SU-DHL-6 (cell line): ENCODE measurements at regions not wholly inside any gene's neighbourhood (a gene's known extent, or its start where the extent isn't known, plus 50 kb on each side); places are given as distances from the start of the nearest gene placed in this dataset.

Experiments used
- H2AFZ ChIP-seq: fragments of 200-600 bp; sonication (generic); 2 replicates; pipeline ENCODE4 v1.6.1; 2014; ENCODE audit warnings: low read depth, mild to moderate bottlenecking, moderate library complexity, mixed read lengths, antibody characterized with exemption, low read length; ENCODE audit not compliant: severe bottlenecking
- H3F3A ChIP-seq: fragments of 200-600 bp; shearing (Covaris generic); 2 replicates; pipeline ENCODE4 v1.6.0; 2016; ENCODE audit warnings: antibody characterized with exemption, mild to moderate bottlenecking; ENCODE audit not compliant: insufficient read depth
- H3K27ac ChIP-seq: fragments of 200-600 bp; sonication (generic); 2 replicates; pipeline ENCODE4 v1.5.1; 2016; ENCODE audit warnings: low read depth, mild to moderate bottlenecking, low read length, moderate library complexity, mixed read lengths
- H3K27me3 ChIP-seq: fragments of 200-600 bp; sonication (generic), shearing (Covaris generic); 2 replicates; pipeline ENCODE4 v1.6.0; 2014; ENCODE audit warnings: mild to moderate bottlenecking, low read length
- H3K36me3 ChIP-seq: fragments of 200-600 bp; sonication (generic); 2 replicates; pipeline ENCODE4 v1.6.1; 2014; ENCODE audit warnings: mild to moderate bottlenecking, low read length, mixed read lengths
- H3K4me2 ChIP-seq: fragments of 300-600, 200-600 bp; shearing (Covaris generic), sonication (generic); 2 replicates; pipeline ENCODE4 v1.6.0; 2014; ENCODE audit warnings: low read length, low read depth, mild to moderate bottlenecking; ENCODE audit not compliant: poor library complexity, severe bottlenecking
- H3K4me3 ChIP-seq: fragments of 200-600 bp; sonication (generic); 2 replicates; pipeline ENCODE4 v1.5.1; 2014; ENCODE audit warnings: antibody characterized with exemption, low read length, mild to moderate bottlenecking, mixed read lengths; ENCODE audit not compliant: insufficient read depth, poor library complexity, severe bottlenecking
- H3K79me2 ChIP-seq: fragments of 200-600 bp; sonication (generic); 2 replicates; pipeline ENCODE4 v1.6.1; 2014; ENCODE audit warnings: mild to moderate bottlenecking, low read length, moderate library complexity; ENCODE audit not compliant: insufficient read depth
- H3K9ac ChIP-seq: fragments of 200-600 bp; sonication (generic); 2 replicates; pipeline ENCODE4 v1.7.0; 2014; ENCODE audit warnings: mild to moderate bottlenecking, low read length
- H3K9me2 ChIP-seq: fragments of 200-600 bp; sonication (generic); replicated peaks from 2 replicates; pipeline ENCODE4 v1.6.1; 2014; ENCODE audit warnings: low read length; ENCODE audit not compliant: insufficient read depth
- H3K9me3 ChIP-seq: fragments of 200-600 bp; sonication (generic); 2 replicates; pipeline ENCODE4 v1.6.1; 2014; ENCODE audit warnings: low read length, mixed read lengths; ENCODE audit not compliant: insufficient read depth
- H4K20me1 ChIP-seq: fragments of 200-600 bp; sonication (generic); 2 replicates; pipeline ENCODE4 v1.6.1; 2014; ENCODE audit warnings: low read depth, mild to moderate bottlenecking, antibody characterized with exemption, low read length, moderate library complexity, mixed read lengths
- CTCF ChIP-seq: fragments of 200-600 bp; sonication (generic); IDR thresholded peaks from one replicate; pipeline ENCODE4 v1.5.1; 2017; ENCODE audit warnings: antibody characterized with exemption, mild to moderate bottlenecking, low read length, moderate library complexity; ENCODE audit not compliant: insufficient read depth, poor library complexity, severe bottlenecking
- EZH2phosphoT487 ChIP-seq: fragments of 200-600 bp; sonication (generic), shearing (Covaris generic); conservative IDR thresholded peaks from 2 replicates; pipeline ENCODE4 v1.6.1; 2018; ENCODE audit warnings: mild to moderate bottlenecking, antibody characterized with exemption, low read length, moderate library complexity, mixed read lengths

- H3F3A ChIP-seq = no peaks in the 10 kb centered on the region
- no peak overlapping the region for H3K9ac ChIP-seq
- no peak overlapping the region for H3K4me2 ChIP-seq
- no peak overlapping the region for H2AFZ ChIP-seq
- no peaks in the 10 kb centered on the region for H3K9me2 ChIP-seq
- no peaks in the 10 kb centered on the region for H4K20me1 ChIP-seq
- H3K27ac ChIP-seq = no peak overlapping the region
- TF ChIP-seq EZH2phosphoT487 (no peak), CTCF (no peak)
- H3K9me3 ChIP-seq = no peaks in the 10 kb centered on the region
- no peaks in the 10 kb centered on the region for H3K79me2 ChIP-seq
- H3K27me3 ChIP-seq = no peaks in the 10 kb centered on the region
- no peak overlapping the region for H3K4me3 ChIP-seq
- H3K36me3 ChIP-seq = no peaks in the 10 kb centered on the region
Measured at GRCh38 chr1:221839321-221839720, 97.4 kb upstream of the DUSP10 start.

GRCh38 chr1:221837896-221838295, 96.0 kb upstream of the DUSP10 start:
- H3K9me2 ChIP-seq = no peaks in the 10 kb centered on the region
- no peak overlapping the region for H3K9ac ChIP-seq
- H2AFZ ChIP-seq = peak overlapping the region; percentile 69
- H3K27ac ChIP-seq = no peak overlapping the region
- no peaks in the 10 kb centered on the region for H3K27me3 ChIP-seq
- H3K4me3 ChIP-seq = peak overlapping the region; percentile 19
- H4K20me1 ChIP-seq = no peaks in the 10 kb centered on the region
- no peaks in the 10 kb centered on the region for H3K79me2 ChIP-seq
- peak overlapping the region; percentile 42 for H3K4me2 ChIP-seq
- no peaks in the 10 kb centered on the region for H3F3A ChIP-seq
- TF ChIP-seq CTCF = no peak
- no peak for TF ChIP-seq EZH2phosphoT487
- no peaks in the 10 kb centered on the region for H3K9me3 ChIP-seq
- no peaks in the 10 kb centered on the region for H3K36me3 ChIP-seq

GRCh38 chr1:221834698-221835513, 93.0 kb upstream of the DUSP10 start:
- H3K4me2 ChIP-seq = no peak overlapping the region
- H3K79me2 ChIP-seq = no peaks in the 10 kb centered on the region
- H3K36me3 ChIP-seq = no peaks in the 10 kb centered on the region
- H3K27me3 ChIP-seq = no peaks in the 10 kb centered on the region
- H3K9me3 ChIP-seq = no peaks in the 10 kb centered on the region
- no peak overlapping the region for H3K27ac ChIP-seq
- no peak overlapping the region for H3K9ac ChIP-seq
- no peaks in the 10 kb centered on the region for H3F3A ChIP-seq
- no peaks in the 10 kb centered on the region for H4K20me1 ChIP-seq
- TF ChIP-seq CTCF (no peak), EZH2phosphoT487 (no peak)
- H3K4me3 ChIP-seq = no peak overlapping the region
- H3K9me2 ChIP-seq = no peaks in the 10 kb centered on the region
- H2AFZ ChIP-seq = no peak overlapping the region
